Activated CD4-positive, CD25-positive, alpha-beta regulatory T cell treated with anti-CD3 and anti-CD28 coated beads, Interleukin-2, amount 50 U/mL, for 72 hours (primary cell): ENCODE measurements at regions not wholly inside any gene's neighbourhood (a gene's known extent, or its start where the extent isn't known, plus 50 kb on each side); places are given as distances from the start of the nearest gene placed in this dataset.

Source experiments
- DNase-seq: peaks from one replicate; pipeline ENCODE4 v3.0.0; 2021

- no peak for DNase-seq
Observed at GRCh38 chr3:102757950-102758349, 323.1 kb downstream of the ZPLD1 start.

GRCh38 chr3:102761766-102762165 is 327.0 kb downstream of the ZPLD1 start:
- no peak for DNase-seq

DNA sequence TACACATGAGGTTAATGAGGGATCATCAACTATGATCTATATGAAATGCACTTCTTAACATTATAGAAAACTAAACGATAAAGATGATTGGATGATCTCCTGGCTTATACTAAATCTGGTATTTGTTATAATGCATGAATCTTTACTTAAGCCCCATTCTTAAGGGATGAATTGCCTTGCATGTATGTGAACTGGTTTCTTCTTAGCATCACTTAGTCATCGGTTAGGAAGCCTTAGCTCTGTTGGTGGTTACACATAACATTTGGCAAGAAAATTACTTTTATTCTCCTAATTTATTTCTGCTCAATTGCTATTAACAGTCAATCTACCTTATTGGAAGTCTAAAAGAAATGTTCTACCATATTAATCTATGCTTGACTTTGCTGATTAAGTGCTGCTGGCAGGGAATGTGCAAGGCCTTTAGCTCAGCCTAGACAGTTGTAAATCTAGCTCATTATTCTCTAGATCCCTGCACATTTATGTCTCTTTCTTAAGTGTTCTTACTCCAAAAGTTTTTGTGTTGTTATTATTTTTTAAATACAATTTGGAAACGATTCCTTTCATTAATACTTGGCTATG is 356.0 kb downstream of the ZPLD1 start:
- DNase-seq = no peak

DNA sequence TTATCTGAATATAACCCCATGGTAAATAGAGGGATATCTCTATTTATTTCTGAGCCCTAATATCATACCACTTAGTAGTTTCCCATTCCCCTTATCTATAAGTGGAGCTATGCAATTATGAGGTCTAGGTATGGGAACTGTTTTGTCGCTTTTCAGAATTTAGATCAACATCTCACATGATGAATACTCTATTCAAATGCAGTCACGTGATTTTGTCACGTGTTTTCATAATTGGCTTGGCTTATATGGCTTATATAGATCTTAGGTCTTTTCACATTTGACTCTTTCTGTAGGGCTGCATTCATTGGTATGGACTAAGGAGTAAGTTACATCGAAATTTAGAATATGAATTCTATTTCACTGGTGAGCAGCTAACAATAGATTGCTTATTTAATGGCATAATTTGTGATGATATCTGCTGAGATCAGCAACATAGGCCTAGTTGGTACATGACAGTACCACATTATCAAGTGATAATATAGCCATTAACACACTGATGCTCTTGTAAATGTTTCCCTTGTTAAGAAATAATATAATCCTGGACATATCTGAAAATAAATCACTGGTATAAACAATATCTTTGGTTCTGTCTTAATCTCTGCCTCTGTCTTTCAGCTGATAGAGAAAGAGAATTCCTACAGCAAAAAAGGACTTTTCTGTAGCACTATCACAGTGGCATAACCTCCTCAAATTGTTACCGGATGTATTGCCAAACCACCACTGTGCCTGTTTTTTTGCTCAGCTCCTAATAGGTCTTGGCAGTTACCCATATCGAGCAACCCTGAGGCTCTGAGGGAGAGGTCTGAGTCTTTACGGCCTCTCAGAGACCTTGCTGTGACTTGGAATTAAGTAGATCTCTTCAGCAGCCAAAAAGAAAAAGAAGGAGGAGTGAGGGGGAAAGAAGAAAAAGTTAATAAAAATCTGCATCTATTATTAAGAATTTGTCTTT is 357.1 kb downstream of the ZPLD1 start:
- DNase-seq = no peak

DNA sequence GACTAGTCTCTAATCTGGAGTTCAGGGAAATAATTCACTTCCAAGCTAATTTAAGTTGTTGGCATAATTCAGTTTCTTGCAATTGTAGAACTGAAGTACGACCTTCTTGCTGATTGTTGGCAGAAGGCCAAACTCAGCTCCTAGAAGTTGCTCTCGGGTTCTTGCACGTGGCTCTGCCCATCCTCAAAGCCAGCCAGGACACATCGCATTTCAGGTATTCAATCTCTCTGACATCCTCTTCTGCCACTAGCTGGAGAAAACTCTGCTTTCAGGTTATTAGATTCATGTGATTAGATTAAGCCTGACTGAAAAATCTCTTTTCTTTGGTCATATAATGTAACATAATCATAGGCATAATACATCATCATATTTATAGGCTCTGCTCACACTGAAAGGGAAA is 362.0 kb downstream of the ZPLD1 start:
- no peak for DNase-seq

- DNase-seq = no peak
Observed at GRCh38 chr3:102802819-102803420, 368.1 kb downstream of the ZPLD1 start.

GRCh38 chr3:102810937-102811336 is 376.1 kb downstream of the ZPLD1 start:
- no peak for DNase-seq

DNA sequence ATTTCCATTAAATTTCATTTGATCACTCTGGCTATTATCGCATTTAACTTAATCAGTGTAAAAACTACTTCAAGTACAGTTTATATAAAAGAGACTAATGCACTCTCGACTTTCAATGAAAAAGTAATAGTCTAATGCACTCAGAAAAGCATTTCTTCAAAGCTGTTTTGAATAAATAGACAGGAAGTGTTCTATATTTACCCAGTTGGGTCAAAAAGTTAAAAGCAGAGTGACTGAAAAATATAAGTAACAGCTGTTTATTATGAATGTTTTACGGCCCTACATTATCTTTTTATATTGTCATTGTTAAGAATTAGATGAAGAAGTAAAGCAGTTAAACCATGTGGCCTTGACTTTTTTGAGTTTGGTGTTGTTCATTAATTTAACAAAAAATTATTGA is 391.8 kb downstream of the ZPLD1 start:
- no peak for DNase-seq

GRCh38 chr3:102827386-102827785 is 392.6 kb downstream of the ZPLD1 start:
- no peak for DNase-seq

DNA sequence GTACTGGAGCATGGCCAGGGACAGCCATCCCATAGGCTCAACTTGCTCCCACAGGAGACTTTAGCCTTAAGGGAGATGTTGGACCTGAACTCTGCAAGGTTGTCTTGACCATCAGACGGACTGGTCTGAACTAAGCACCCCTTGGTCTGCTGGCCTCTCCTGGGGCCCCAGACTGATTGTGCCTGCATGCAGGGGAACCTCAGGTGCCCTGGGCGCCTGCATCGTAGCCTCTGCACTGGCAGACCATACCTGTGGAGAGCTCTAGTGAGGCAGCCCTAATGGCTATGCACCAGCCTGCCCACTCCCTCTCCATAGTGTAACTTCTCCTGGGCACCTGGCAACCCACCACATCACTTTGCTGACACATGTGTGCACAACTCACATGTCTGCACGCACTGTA is 395.6 kb downstream of the ZPLD1 start:
- no peak for DNase-seq

- DNase-seq = no peak
Observed at GRCh38 chr3:102841866-102842265, 407.1 kb downstream of the ZPLD1 start.

- no peak for DNase-seq
Observed at GRCh38 chr3:102866845-102867244, 432.0 kb downstream of the ZPLD1 start.

GRCh38 chr3:102883515-102883914 is 448.7 kb downstream of the ZPLD1 start:
- no peak for DNase-seq

- DNase-seq = no peak
Observed at GRCh38 chr3:102885289-102885688, 450.5 kb downstream of the ZPLD1 start.

GRCh38 chr3:102887431-102887830 is 452.6 kb downstream of the ZPLD1 start:
- no peak for DNase-seq

DNA sequence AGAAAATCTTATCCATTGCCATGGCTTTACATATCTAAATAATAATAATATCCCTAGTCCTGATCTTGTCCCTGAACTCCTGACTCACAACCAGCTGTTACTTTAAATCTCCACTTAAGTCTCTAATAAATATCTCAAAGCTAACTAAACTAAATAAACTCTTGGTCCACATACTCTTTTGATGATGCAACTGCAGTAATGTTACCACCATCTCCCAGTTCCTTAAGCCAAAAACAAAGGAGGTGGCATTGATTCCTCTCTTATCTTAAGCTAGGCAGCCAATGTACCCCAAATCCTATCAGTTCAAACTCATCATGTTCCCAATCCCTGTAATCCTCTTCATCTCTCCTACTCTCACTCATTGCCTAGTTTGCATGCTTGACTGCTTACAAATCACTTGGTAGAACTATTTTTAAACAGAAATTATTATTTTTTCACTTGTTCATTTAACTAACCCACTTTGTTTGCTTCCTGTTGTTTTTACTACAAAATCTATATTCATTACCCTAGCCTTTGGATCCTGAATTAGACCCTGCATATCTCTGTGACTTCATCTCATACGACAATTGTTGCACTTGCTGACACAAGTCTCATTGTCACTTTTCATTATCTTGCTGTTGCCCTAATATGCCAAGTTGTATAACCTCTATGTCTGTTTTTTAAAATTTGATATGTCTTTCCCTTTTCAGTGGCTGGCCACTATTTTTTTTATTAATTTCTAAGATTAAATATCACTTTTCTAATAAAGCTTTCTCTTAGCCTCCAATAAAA is 462.2 kb downstream of the ZPLD1 start:
- DNase-seq = no peak

GRCh38 chr3:102904629-102905028 is 469.8 kb downstream of the ZPLD1 start:
- no peak for DNase-seq

DNA sequence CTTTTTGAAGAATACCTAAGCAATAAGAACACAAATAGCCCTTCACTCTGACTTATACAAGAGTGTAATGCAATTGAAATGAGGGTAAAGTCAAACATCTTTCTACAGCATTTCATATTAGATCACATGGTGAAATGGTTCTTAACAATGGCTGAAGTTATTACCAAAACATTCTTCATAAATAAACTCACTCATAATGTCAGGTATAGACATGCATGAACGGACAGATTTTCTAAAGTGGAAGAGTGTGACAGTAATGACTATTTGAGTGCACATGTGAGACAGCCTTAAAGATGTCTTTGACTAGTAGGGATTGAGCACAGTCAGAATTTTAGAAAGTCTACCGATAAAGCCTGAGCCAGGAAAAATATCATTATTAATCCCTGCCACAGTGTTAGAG is 471.0 kb downstream of the ZPLD1 start:
- DNase-seq = no peak

- no peak for DNase-seq
Observed at GRCh38 chr3:102906818-102907217, 472.0 kb downstream of the ZPLD1 start.

- no peak for DNase-seq
Observed at GRCh38 chr3:102909904-102910303, 475.1 kb downstream of the ZPLD1 start.

- no peak for DNase-seq
Observed at GRCh38 chr3:102916532-102916931, 481.7 kb downstream of the ZPLD1 start.

DNA sequence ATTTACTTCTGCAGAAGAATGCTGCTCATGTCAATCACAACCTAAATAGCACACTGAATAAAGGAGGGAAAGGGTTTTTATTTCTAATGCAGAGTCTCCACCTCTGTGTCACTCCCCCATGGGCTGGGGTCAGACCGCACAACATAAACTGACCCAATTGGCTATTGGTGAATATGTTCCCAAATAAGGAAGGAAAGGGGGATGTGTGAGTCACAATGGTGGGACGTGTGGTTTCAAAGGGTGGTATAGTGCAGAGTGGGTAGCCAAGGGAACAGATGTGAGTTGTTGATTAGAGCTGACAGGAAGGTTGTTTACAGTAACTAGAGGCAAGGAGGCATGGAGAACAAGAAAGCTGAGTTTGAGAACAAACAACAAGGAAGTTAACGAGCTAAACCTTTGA is 491.8 kb downstream of the ZPLD1 start:
- no peak for DNase-seq

- DNase-seq = no peak
Observed at GRCh38 chr3:102933377-102933776, 498.6 kb downstream of the ZPLD1 start.
